Skeletal muscle satellite cell (primary cell): ENCODE measurements at regions not wholly inside any gene's neighbourhood (a gene's known extent, or its start where the extent isn't known, plus 50 kb on each side); places are given as distances from the start of the nearest gene placed in this dataset.
"Not testable (repeated sequence)": the region's sequence is repeated elsewhere in the genome, so short reads cannot be mapped to it uniquely, and the experiment has no call there.

ENCODE experiments used
- H3K27me3 ChIP-seq: 2 replicates; pipeline ENCODE4 v1.7.0; 2013; ENCODE audit warnings: low read length; ENCODE audit not compliant: control insufficient read depth, insufficient read depth
- H3K36me3 ChIP-seq: 2 replicates; pipeline ENCODE4 v1.7.0; 2013; ENCODE audit warnings: mild to moderate bottlenecking, control low read depth, low read length; ENCODE audit not compliant: insufficient read depth
- H3K4me1 ChIP-seq: 2 replicates; pipeline ENCODE4 v1.7.0; 2013; ENCODE audit warnings: low read length; ENCODE audit not compliant: control insufficient read depth, insufficient read depth
- H3K4me2 ChIP-seq: 2 replicates; pipeline ENCODE4 v1.7.0; 2013; ENCODE audit warnings: mild to moderate bottlenecking, low read length
- H3K4me3 ChIP-seq: 2 replicates; pipeline ENCODE4 v1.7.0; 2013; ENCODE audit warnings: low read length
- H3K9ac ChIP-seq: 2 replicates; pipeline ENCODE4 v1.7.0; 2013; ENCODE audit warnings: mild to moderate bottlenecking, low read depth, low read length, moderate library complexity
- H3K9me3 ChIP-seq: replicated peaks from 2 replicates; pipeline ENCODE4 v1.7.0; 2013; ENCODE audit warnings: mild to moderate bottlenecking, control low read depth, low read length

- no peak overlapping the region for H3K4me3 ChIP-seq
- no peaks in the 10 kb centered on the region for H3K36me3 ChIP-seq
- no peaks in the 10 kb centered on the region for H3K27me3 ChIP-seq
- no peak overlapping the region for H3K9ac ChIP-seq
- H3K9me3 ChIP-seq = no peaks in the 10 kb centered on the region
- H3K4me2 ChIP-seq = no peak overlapping the region
- no peaks in the 10 kb centered on the region for H3K4me1 ChIP-seq
Observed at GRCh38 chr3:3984053-3984452, 184.8 kb downstream of the LRRN1 start.

- Histone ChIP-seq H3K4me3 (no peak overlapping the region), H3K4me1 (no peaks in the 10 kb centered on the region), H3K27me3 (no peaks in the 10 kb centered on the region), H3K4me2 (no peak overlapping the region), H3K9me3 (no peaks in the 10 kb centered on the region), H3K9ac (no peak overlapping the region), H3K36me3 (no peaks in the 10 kb centered on the region)
Observed at GRCh38 chr3:3991598-3991997, 192.4 kb downstream of the LRRN1 start.

GRCh38 chr3:3992312-3992874 is 193.2 kb downstream of the LRRN1 start:
- Histone ChIP-seq H3K9me3 (no peaks in the 10 kb centered on the region), H3K4me3 (no peak overlapping the region), H3K36me3 (no peaks in the 10 kb centered on the region), H3K9ac (no peak overlapping the region), H3K4me2 (no peak overlapping the region), H3K4me1 (no peaks in the 10 kb centered on the region), H3K27me3 (no peaks in the 10 kb centered on the region)

GRCh38 chr3:3998140-3998922 is 199.1 kb downstream of the LRRN1 start:
- H3K36me3 ChIP-seq = no peaks in the 10 kb centered on the region
- H3K27me3 ChIP-seq = no peaks in the 10 kb centered on the region
- no peaks in the 10 kb centered on the region for H3K4me1 ChIP-seq
- H3K4me2 ChIP-seq = no peak overlapping the region
- H3K9ac ChIP-seq = no peak overlapping the region
- no peaks in the 10 kb centered on the region for H3K9me3 ChIP-seq
- no peak overlapping the region for H3K4me3 ChIP-seq

GRCh38 chr3:3999340-3999739 is 200.1 kb downstream of the LRRN1 start:
- not testable (repeated sequence) for H3K36me3 ChIP-seq, H3K9ac ChIP-seq, H3K4me3 ChIP-seq, H3K9me3 ChIP-seq, H3K4me2 ChIP-seq, H3K4me1 ChIP-seq, H3K27me3 ChIP-seq

GRCh38 chr3:4001976-4002375 is 202.7 kb downstream of the LRRN1 start:
- Histone ChIP-seq H3K27me3 (no peaks in the 10 kb centered on the region), H3K4me3 (no peak overlapping the region), H3K9ac (no peak overlapping the region), H3K36me3 (no peaks in the 10 kb centered on the region), H3K9me3 (no peaks in the 10 kb centered on the region), H3K4me2 (no peak overlapping the region), H3K4me1 (no peaks in the 10 kb centered on the region)

- Histone ChIP-seq H3K4me1 (no peaks in the 10 kb centered on the region), H3K9ac (no peak overlapping the region), H3K4me3 (no peak overlapping the region), H3K27me3 (no peaks in the 10 kb centered on the region), H3K4me2 (no peak overlapping the region), H3K36me3 (no peaks in the 10 kb centered on the region), H3K9me3 (no peaks in the 10 kb centered on the region)
Observed at GRCh38 chr3:4006288-4006687, 207.1 kb downstream of the LRRN1 start.

GRCh38 chr3:4008205-4008604 is 209.0 kb downstream of the LRRN1 start:
- H3K27me3 ChIP-seq = no peaks in the 10 kb centered on the region
- no peaks in the 10 kb centered on the region for H3K36me3 ChIP-seq
- H3K9me3 ChIP-seq = no peaks in the 10 kb centered on the region
- no peak overlapping the region for H3K9ac ChIP-seq
- no peaks in the 10 kb centered on the region for H3K4me1 ChIP-seq
- no peak overlapping the region for H3K4me2 ChIP-seq
- H3K4me3 ChIP-seq = no peak overlapping the region

- H3K4me2 ChIP-seq = no peak overlapping the region
- H3K9me3 ChIP-seq = no peaks in the 10 kb centered on the region
- H3K36me3 ChIP-seq = no peaks in the 10 kb centered on the region
- H3K27me3 ChIP-seq = no peaks in the 10 kb centered on the region
- H3K9ac ChIP-seq = no peak overlapping the region
- H3K4me3 ChIP-seq = no peak overlapping the region
- H3K4me1 ChIP-seq = no peaks in the 10 kb centered on the region
Observed at GRCh38 chr3:4011166-4011565, 211.9 kb downstream of the LRRN1 start.

GRCh38 chr3:4015426-4015825 is 216.2 kb downstream of the LRRN1 start:
- Histone ChIP-seq H3K4me2 (no peak overlapping the region), H3K4me3 (no peak overlapping the region), H3K9ac (no peak overlapping the region), H3K4me1 (no peaks in the 10 kb centered on the region), H3K36me3 (no peaks in the 10 kb centered on the region), H3K27me3 (no peaks in the 10 kb centered on the region), H3K9me3 (no peaks in the 10 kb centered on the region)

GRCh38 chr3:4019501-4019900 is 220.3 kb downstream of the LRRN1 start:
- Histone ChIP-seq H3K4me1 (no peaks in the 10 kb centered on the region), H3K36me3 (no peaks in the 10 kb centered on the region), H3K9ac (no peak overlapping the region), H3K4me2 (no peak overlapping the region), H3K9me3 (no peaks in the 10 kb centered on the region), H3K4me3 (no peak overlapping the region), H3K27me3 (no peaks in the 10 kb centered on the region)

GRCh38 chr3:4021162-4021561 is 221.9 kb downstream of the LRRN1 start:
- no peaks in the 10 kb centered on the region for H3K9me3 ChIP-seq
- no peaks in the 10 kb centered on the region for H3K36me3 ChIP-seq
- H3K9ac ChIP-seq = no peak overlapping the region
- no peaks in the 10 kb centered on the region for H3K4me1 ChIP-seq
- no peak overlapping the region for H3K4me3 ChIP-seq
- no peaks in the 10 kb centered on the region for H3K27me3 ChIP-seq
- no peak overlapping the region for H3K4me2 ChIP-seq
